ENCODE measurements at regions not wholly inside any gene's neighbourhood (a gene's known extent, or its start where the extent isn't known, plus 50 kb on each side); places are given as distances from the start of the nearest gene placed in this dataset.

- no peak overlapping the region for H3K4me2 ChIP-seq (ENCODE audit: extremely low read depth, insufficient read depth, low read length)
Observed at GRCh38 chr2:84160453-84160852, 298.6 kb downstream of the SUCLG1 start.

GRCh38 chr2:84158605-84159004, 300.5 kb downstream of the SUCLG1 start:
- H2AFZ ChIP-seq (ENCODE audit: low read length), result no peak overlapping the region
- H4K20me1 ChIP-seq (ENCODE audit: control insufficient read depth, extremely low read depth, insufficient read depth, low read length), result no peaks in the 10 kb centered on the region
- H3K4me2 ChIP-seq (ENCODE audit: extremely low read depth, insufficient read depth, low read length), result no peak overlapping the region
- H3K27me3 ChIP-seq (ENCODE audit: control insufficient read depth, insufficient read depth, low read length), result no peaks in the 10 kb centered on the region
- DNase-seq (ENCODE audit: low read depth in 2 of 2), result no peak
- no peaks in the 10 kb centered on the region for H3K4me1 ChIP-seq (ENCODE audit: control insufficient read depth, extremely low read depth, insufficient read depth, low read length)
- H3K9ac ChIP-seq (ENCODE audit: insufficient read depth, low read length), result no peak overlapping the region
- H3K36me3 ChIP-seq (ENCODE audit: control insufficient read depth, insufficient read depth, low read length), result no peaks in the 10 kb centered on the region
- no peaks in the 10 kb centered on the region for H3K79me2 ChIP-seq (ENCODE audit: control insufficient read depth, insufficient read depth, low read length)
- no peak for TF ChIP-seq EZH2 (IDR thresholded peaks at IDR 0.05; ENCODE audit: low read length, missing control alignments)
- TF ChIP-seq, protein P1, sequence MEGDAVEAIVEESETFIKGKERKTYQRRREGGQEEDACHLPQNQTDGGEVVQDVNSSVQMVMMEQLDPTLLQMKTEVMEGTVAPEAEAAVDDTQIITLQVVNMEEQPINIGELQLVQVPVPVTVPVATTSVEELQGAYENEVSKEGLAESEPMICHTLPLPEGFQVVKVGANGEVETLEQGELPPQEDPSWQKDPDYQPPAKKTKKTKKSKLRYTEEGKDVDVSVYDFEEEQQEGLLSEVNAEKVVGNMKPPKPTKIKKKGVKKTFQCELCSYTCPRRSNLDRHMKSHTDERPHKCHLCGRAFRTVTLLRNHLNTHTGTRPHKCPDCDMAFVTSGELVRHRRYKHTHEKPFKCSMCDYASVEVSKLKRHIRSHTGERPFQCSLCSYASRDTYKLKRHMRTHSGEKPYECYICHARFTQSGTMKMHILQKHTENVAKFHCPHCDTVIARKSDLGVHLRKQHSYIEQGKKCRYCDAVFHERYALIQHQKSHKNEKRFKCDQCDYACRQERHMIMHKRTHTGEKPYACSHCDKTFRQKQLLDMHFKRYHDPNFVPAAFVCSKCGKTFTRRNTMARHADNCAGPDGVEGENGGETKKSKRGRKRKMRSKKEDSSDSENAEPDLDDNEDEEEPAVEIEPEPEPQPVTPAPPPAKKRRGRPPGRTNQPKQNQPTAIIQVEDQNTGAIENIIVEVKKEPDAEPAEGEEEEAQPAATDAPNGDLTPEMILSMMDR (conservative IDR thresholded peaks at IDR 0.05 in 1 of 2, IDR thresholded peaks at IDR 0.05 in 1 of 2; ENCODE audit: low read depth in 1 of 2, low read length in 2 of 2), result no peak
- H3K9me3 ChIP-seq (ENCODE audit: control insufficient read depth, insufficient read depth, low read depth, low read length), result no peaks in the 10 kb centered on the region
- no peak overlapping the region for H3K4me3 ChIP-seq (replicated peaks in 1 of 4; ENCODE audit: control extremely low read depth in 1 of 4, insufficient read depth in 1 of 4, low read depth in 3 of 4, low read length in 4 of 4)
- no peak overlapping the region for H3K27ac ChIP-seq (ENCODE audit: insufficient read depth, low read length)

More at GRCh38 chr2:84160453-84160852, 298.6 kb downstream of the SUCLG1 start:
- Histone ChIP-seq H3K36me3 (ENCODE audit: control insufficient read depth, insufficient read depth, low read length) (no peaks in the 10 kb centered on the region), H3K27ac (ENCODE audit: insufficient read depth, low read length) (no peak overlapping the region), H3K9ac (ENCODE audit: insufficient read depth, low read length) (no peak overlapping the region), H3K4me3 (replicated peaks in 1 of 4; ENCODE audit: control extremely low read depth in 1 of 4, insufficient read depth in 1 of 4, low read depth in 3 of 4, low read length in 4 of 4) (no peak overlapping the region), H3K79me2 (ENCODE audit: control insufficient read depth, insufficient read depth, low read length) (no peaks in the 10 kb centered on the region), H4K20me1 (ENCODE audit: control insufficient read depth, extremely low read depth, insufficient read depth, low read length) (no peaks in the 10 kb centered on the region), H3K27me3 (ENCODE audit: control insufficient read depth, insufficient read depth, low read length) (no peaks in the 10 kb centered on the region), H2AFZ (ENCODE audit: low read length) (no peak overlapping the region), H3K9me3 (ENCODE audit: control insufficient read depth, insufficient read depth, low read depth, low read length) (no peaks in the 10 kb centered on the region), H3K4me1 (ENCODE audit: control insufficient read depth, extremely low read depth, insufficient read depth, low read length) (no peaks in the 10 kb centered on the region)
- DNase-seq (ENCODE audit: low read depth in 2 of 2), result no peak
- TF ChIP-seq EZH2 (IDR thresholded peaks at IDR 0.05; ENCODE audit: low read length, missing control alignments), result no peak
- TF ChIP-seq, protein P1 (conservative IDR thresholded peaks at IDR 0.05 in 1 of 2, IDR thresholded peaks at IDR 0.05 in 1 of 2; ENCODE audit: low read depth in 1 of 2, low read length in 2 of 2), result no peak

GRCh38 chr2:84152462-84152861, 306.6 kb downstream of the SUCLG1 start:
- no peaks in the 10 kb centered on the region for H3K9me3 ChIP-seq (ENCODE audit: control insufficient read depth, insufficient read depth, low read depth, low read length)
- no peaks in the 10 kb centered on the region for H3K79me2 ChIP-seq (ENCODE audit: control insufficient read depth, insufficient read depth, low read length)
- H3K4me1 ChIP-seq (ENCODE audit: control insufficient read depth, extremely low read depth, insufficient read depth, low read length), result no peaks in the 10 kb centered on the region
- no peaks in the 10 kb centered on the region for H4K20me1 ChIP-seq (ENCODE audit: control insufficient read depth, extremely low read depth, insufficient read depth, low read length)
- TF ChIP-seq, protein P1 (conservative IDR thresholded peaks at IDR 0.05 in 1 of 2, IDR thresholded peaks at IDR 0.05 in 1 of 2; ENCODE audit: low read depth in 1 of 2, low read length in 2 of 2), result no peak
- no peak for TF ChIP-seq EZH2 (IDR thresholded peaks at IDR 0.05; ENCODE audit: low read length, missing control alignments)
- H3K4me2 ChIP-seq (ENCODE audit: extremely low read depth, insufficient read depth, low read length), result no peak overlapping the region
- H2AFZ ChIP-seq (ENCODE audit: low read length), result no peak overlapping the region
- no peak overlapping the region for H3K27ac ChIP-seq (ENCODE audit: insufficient read depth, low read length)
- H3K36me3 ChIP-seq (ENCODE audit: control insufficient read depth, insufficient read depth, low read length), result no peaks in the 10 kb centered on the region
- no peak for DNase-seq (ENCODE audit: low read depth in 2 of 2)
- H3K27me3 ChIP-seq (ENCODE audit: control insufficient read depth, insufficient read depth, low read length), result no peaks in the 10 kb centered on the region
- H3K4me3 ChIP-seq (replicated peaks in 1 of 4; ENCODE audit: control extremely low read depth in 1 of 4, insufficient read depth in 1 of 4, low read depth in 3 of 4, low read length in 4 of 4), result no peak overlapping the region
- H3K9ac ChIP-seq (ENCODE audit: insufficient read depth, low read length), result no peak overlapping the region

Measured in fibroblast of lung (primary cell).